Mesendoderm (in vitro differentiated cells): ENCODE measurements at regions not wholly inside any gene's neighbourhood (a gene's known extent, or its start where the extent isn't known, plus 50 kb on each side); places are given as distances from the start of the nearest gene placed in this dataset.

Experiments used
- DNase-seq: peaks from one replicate; pipeline ENCODE4 v3.0.0; 2013
- H2AK5ac ChIP-seq: 2 replicates; pipeline ENCODE4 v1.6.1; 2013; ENCODE audit warnings: low read length, inconsistent platforms
- H2BK120ac ChIP-seq: 2 replicates; pipeline ENCODE4 v1.6.1; 2013; ENCODE audit warnings: low read depth, mild to moderate bottlenecking, low read length, moderate library complexity, mixed read lengths
- H2BK15ac ChIP-seq: replicated peaks from 2 replicates; pipeline ENCODE4 v1.6.1; 2013; ENCODE audit warnings: low read depth, mild to moderate bottlenecking, moderate library complexity
- H2BK5ac ChIP-seq: 2 replicates; pipeline ENCODE4 v1.6.1; 2013; ENCODE audit warnings: low read length, inconsistent platforms
- H3K18ac ChIP-seq: 2 replicates; pipeline ENCODE4 v1.6.1; 2013; ENCODE audit warnings: mild to moderate bottlenecking, low read length, mixed read lengths
- H3K23ac ChIP-seq: one replicate; pipeline ENCODE4 v1.6.1; 2013; ENCODE audit warnings: low read length
- H3K27ac ChIP-seq: 2 replicates; pipeline ENCODE4 v1.5.1; 2013; ENCODE audit warnings: low read depth, mild to moderate bottlenecking, inconsistent platforms, low read length, moderate library complexity
- H3K27me3 ChIP-seq: 2 replicates; pipeline ENCODE4 v1.6.1; 2013; ENCODE audit warnings: low read length, control low read depth, mild to moderate bottlenecking, inconsistent platforms; ENCODE audit not compliant: insufficient read depth, poor library complexity
- H3K36me3 ChIP-seq: 2 replicates; pipeline ENCODE4 v1.6.1; 2013; ENCODE audit warnings: low read length, inconsistent platforms; ENCODE audit not compliant: control insufficient read depth, insufficient read depth
- H3K4ac ChIP-seq: one replicate; pipeline ENCODE4 v1.6.1; 2013; ENCODE audit warnings: low read depth, mild to moderate bottlenecking, low read length, moderate library complexity
- H3K4me1 ChIP-seq: 2 replicates; pipeline ENCODE4 v1.6.1; 2013; ENCODE audit warnings: low read depth, low read length, inconsistent platforms; ENCODE audit not compliant: control insufficient read depth
- H3K4me2 ChIP-seq: 2 replicates; pipeline ENCODE4 v1.6.1; 2013; ENCODE audit warnings: low read length
- H3K4me3 ChIP-seq: 2 replicates; pipeline ENCODE4 v1.5.1; 2013; ENCODE audit warnings: mild to moderate bottlenecking, low read length
- H3K56ac ChIP-seq: one replicate; pipeline ENCODE4 v1.6.1; 2013; ENCODE audit warnings: low read length
- H3K79me1 ChIP-seq: 2 replicates; pipeline ENCODE4 v1.6.1; 2013; ENCODE audit warnings: low read length, inconsistent platforms
- H3K79me2 ChIP-seq: 2 replicates; pipeline ENCODE4 v1.6.1; 2013; ENCODE audit warnings: mild to moderate bottlenecking, low read length; ENCODE audit not compliant: control insufficient read depth, insufficient read depth
- H3K9ac ChIP-seq: 2 replicates; pipeline ENCODE4 v1.6.1; 2013; ENCODE audit warnings: low read length, inconsistent platforms
- H4K5ac ChIP-seq: one replicate; pipeline ENCODE4 v1.6.1; 2013; ENCODE audit warnings: low read length
- H4K8ac ChIP-seq: one replicate; pipeline ENCODE4 v1.6.1; 2013; ENCODE audit warnings: low read depth, mild to moderate bottlenecking, control low read depth, low read length, moderate library complexity
- WGBS: extraction: QIAGEN DNeasy Blood & Tissue Kit; methylation state at CpG from one replicate; pipeline ENCODE4 v1.1.7; 2013; ENCODE audit warnings: low lambda C conversion rate, missing lambda C conversion rate; ENCODE audit not compliant: insufficient coverage; ENCODE audit errors: extremely low coverage; 5-methylcytosine and 5-hydroxymethylcytosine counted together

DNA sequence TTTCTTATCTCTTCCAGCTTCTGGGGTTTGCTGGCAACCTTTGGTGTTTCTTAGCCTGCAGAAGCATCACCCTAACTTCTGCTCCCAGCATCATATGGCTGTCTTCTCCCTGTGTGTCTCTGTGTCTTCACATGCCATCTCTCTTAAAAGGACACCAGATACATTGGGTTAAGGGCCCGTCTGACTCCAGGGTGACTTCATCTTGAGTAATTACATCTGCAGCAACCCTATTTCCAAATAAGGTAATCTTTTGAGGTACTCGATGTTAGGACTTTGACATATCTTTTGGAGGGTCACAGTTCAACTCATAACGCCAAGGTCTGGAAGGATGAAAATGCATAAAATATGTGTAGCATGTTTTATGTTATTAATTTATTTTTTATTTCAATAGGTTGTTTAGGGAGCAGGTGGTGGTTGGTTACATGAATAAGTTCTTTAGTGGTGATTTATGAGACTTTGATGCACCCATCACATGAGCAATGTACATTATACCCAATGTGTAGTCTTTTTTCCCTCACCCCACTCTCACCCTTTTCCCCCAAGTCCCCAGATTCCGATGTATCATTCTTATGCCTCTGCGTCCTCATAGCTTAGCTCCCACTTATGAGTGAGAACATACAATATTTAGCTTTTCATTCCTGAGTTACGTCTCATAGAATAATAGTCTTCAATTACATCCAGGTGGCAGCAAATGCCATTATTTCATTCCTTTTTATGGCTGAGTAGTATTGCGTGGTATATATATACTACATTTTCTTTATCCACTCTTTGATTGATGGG lies 131.1 kb downstream of the TBXT start:
- H3K4me1 ChIP-seq: peaks cover 7% of the 10 kb centered on the region
- H3K56ac ChIP-seq: no peak overlapping the region
- H2BK5ac ChIP-seq: no peak overlapping the region
- no peak overlapping the region for H2AK5ac ChIP-seq
- no peak overlapping the region for H3K27ac ChIP-seq
- no peaks in the 10 kb centered on the region for H3K36me3 ChIP-seq
- H2BK120ac ChIP-seq: no peak overlapping the region
- no peak overlapping the region for H3K23ac ChIP-seq
- H4K8ac ChIP-seq: no peak overlapping the region
- H3K79me1 ChIP-seq: no peaks in the 10 kb centered on the region
- no peak overlapping the region for H4K5ac ChIP-seq
- no peak overlapping the region for H3K4me3 ChIP-seq
- H3K27me3 ChIP-seq: no peaks in the 10 kb centered on the region
- H3K79me2 ChIP-seq: no peaks in the 10 kb centered on the region
- H3K4ac ChIP-seq: no peak overlapping the region
- no CpG with 5 or more reads among the region's 7 CpGs for WGBS
- no peak for DNase-seq
- no peak overlapping the region for H3K4me2 ChIP-seq
- no peak overlapping the region for H3K9ac ChIP-seq
- no peak overlapping the region for H2BK15ac ChIP-seq
- no peak overlapping the region for H3K18ac ChIP-seq

DNA sequence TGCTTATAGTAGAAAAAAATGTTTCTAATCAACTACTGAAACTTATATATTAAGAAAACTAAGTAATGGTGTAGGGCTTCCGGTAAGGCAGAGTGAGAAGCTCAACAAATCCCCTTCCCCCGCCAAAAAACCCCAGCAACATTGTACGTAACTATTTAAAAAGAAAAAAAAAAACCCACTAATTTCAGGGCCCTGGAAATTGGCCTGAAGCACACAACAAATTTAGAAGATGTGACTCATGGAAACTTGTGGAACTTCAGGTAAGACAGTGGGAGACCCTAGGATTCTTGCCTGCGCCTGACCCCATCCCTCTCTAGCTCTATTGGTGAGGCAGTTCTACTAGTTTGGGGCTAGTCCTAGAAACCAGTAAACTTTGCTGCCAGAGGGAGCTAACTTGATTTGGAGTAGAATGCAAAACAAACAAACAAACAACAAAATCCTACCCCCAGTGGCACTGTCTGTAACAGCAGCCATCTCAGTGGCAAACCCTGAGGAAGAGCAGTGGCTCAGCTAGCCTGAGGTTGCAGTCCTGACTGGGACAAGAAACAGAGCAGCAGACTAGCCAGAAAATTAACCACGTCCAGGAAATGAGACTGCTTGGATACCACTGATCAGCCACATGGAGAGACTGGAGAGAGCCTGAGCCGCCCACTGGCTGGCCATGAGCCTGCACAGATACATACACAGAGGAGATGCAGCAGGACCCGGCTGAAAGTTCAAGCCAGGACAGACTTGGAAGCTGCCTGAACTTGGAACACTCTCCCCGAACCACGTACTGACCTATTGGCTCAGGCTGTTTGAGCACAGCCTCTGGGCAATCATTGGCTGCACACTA lies 135.1 kb downstream of the TBXT start:
- Histone ChIP-seq H3K4ac (peak overlapping the region; percentile 78), H3K4me2 (no peak overlapping the region), H3K23ac (no peak overlapping the region), H3K36me3 (no peaks in the 10 kb centered on the region), H3K27ac (no peak overlapping the region), H2BK120ac (no peak overlapping the region), H3K9ac (no peak overlapping the region), H2BK15ac (no peak overlapping the region), H3K56ac (peak overlapping the region; percentile 54), H2BK5ac (no peak overlapping the region), H3K79me1 (no peaks in the 10 kb centered on the region), H4K5ac (no peak overlapping the region), H4K8ac (no peak overlapping the region), H3K27me3 (no peaks in the 10 kb centered on the region), H3K18ac (peak overlapping the region; percentile 29), H3K4me1 (no peaks in the 10 kb centered on the region), H3K4me3 (no peak overlapping the region), H2AK5ac (no peak overlapping the region), H3K79me2 (no peaks in the 10 kb centered on the region)
- DNase-seq: peak; percentile 85
- WGBS: no CpG with 5 or more reads among the region's 9 CpGs

DNA sequence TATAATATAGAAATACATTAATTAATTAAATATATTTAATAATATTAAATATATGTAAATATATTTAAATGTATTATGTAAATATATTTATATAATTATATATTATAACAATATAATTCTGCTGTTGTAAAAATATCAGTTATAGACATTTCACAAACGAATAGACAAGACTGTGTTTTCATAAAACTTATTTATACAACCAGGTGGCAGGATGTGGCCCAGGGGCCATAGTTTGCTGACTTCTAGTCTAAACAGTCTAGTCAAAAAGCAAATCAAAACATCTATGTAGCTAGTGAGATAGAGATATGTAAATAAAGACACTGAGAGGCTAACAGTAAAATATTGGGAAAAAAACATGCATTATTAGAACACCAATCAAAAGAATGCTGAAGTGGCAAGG lies 136.4 kb downstream of the TBXT start:
- Histone ChIP-seq H3K27ac (no peak overlapping the region), H3K4me2 (no peak overlapping the region), H3K23ac (no peak overlapping the region), H3K4ac (no peak overlapping the region), H2BK120ac (no peak overlapping the region), H3K36me3 (no peaks in the 10 kb centered on the region), H2BK15ac (no peak overlapping the region), H3K79me2 (no peaks in the 10 kb centered on the region), H3K56ac (no peak overlapping the region), H3K4me1 (no peaks in the 10 kb centered on the region), H3K4me3 (no peak overlapping the region), H3K27me3 (no peaks in the 10 kb centered on the region), H3K9ac (no peak overlapping the region), H3K18ac (no peak overlapping the region), H2BK5ac (no peak overlapping the region), H4K5ac (no peak overlapping the region), H2AK5ac (no peak overlapping the region), H4K8ac (no peak overlapping the region), H3K79me1 (no peaks in the 10 kb centered on the region)
- no CpG with 5 or more reads among the region's 1 CpG for WGBS
- no peak for DNase-seq

DNA sequence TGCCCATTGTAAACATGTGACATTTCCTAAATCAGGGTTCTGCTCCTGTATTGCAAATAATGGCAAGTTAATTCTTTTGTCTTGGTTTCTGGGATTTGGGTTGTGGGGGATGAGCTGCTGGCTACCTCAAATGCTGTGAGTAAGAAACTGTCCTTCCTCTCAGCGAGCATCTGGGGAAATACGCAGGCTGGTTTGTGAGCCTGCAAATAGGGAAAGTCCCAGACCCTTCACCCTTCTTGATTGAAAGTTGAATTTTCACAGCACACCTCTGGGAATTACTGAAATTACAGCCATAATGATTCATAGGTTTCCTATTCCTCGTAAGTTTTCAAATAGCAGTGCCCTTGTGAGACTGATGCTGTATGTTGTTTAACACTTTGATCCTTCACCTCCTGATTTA lies 138.1 kb downstream of the TBXT start:
- Histone ChIP-seq H2AK5ac (no peak overlapping the region), H3K79me2 (no peaks in the 10 kb centered on the region), H4K5ac (no peak overlapping the region), H3K79me1 (no peaks in the 10 kb centered on the region), H4K8ac (no peak overlapping the region), H3K4me2 (no peak overlapping the region), H3K27ac (no peak overlapping the region), H3K27me3 (no peaks in the 10 kb centered on the region), H3K9ac (no peak overlapping the region), H3K23ac (no peak overlapping the region), H2BK15ac (no peak overlapping the region), H2BK5ac (no peak overlapping the region), H3K4ac (no peak overlapping the region), H3K4me3 (no peak overlapping the region), H2BK120ac (no peak overlapping the region), H3K36me3 (no peaks in the 10 kb centered on the region), H3K18ac (no peak overlapping the region), H3K4me1 (no peaks in the 10 kb centered on the region), H3K56ac (no peak overlapping the region)
- no CpG with 5 or more reads among the region's 3 CpGs for whole genome bisulfite sequencing
- no peak for DNase-seq

DNA sequence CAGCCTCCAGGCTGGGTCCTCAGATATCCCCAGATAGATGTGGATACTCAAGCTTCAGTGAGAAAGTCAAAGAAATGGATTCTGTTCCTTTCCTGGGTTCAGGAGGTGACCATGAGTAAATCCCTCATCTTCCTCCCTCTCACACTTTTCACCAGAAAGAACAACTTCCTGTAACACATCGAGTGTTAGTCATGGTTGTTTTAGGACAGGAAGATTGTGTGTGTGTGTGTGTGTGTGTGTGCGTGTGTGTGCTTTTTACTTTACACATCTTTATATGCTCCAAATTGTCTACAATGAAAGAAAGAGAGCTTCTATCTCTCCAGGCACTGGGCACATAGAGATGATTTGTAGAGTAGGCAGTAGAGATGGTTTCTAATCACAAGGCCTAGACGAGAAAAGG lies 139.9 kb downstream of the TBXT start:
- no peaks in the 10 kb centered on the region for H3K4me1 ChIP-seq
- H2BK5ac ChIP-seq: no peak overlapping the region
- no peak for DNase-seq
- no peaks in the 10 kb centered on the region for H3K79me1 ChIP-seq
- H2BK15ac ChIP-seq: no peak overlapping the region
- no peak overlapping the region for H3K18ac ChIP-seq
- no peak overlapping the region for H3K23ac ChIP-seq
- H3K27ac ChIP-seq: no peak overlapping the region
- H4K5ac ChIP-seq: no peak overlapping the region
- H3K9ac ChIP-seq: no peak overlapping the region
- no peaks in the 10 kb centered on the region for H3K27me3 ChIP-seq
- H3K4me2 ChIP-seq: no peak overlapping the region
- H3K4ac ChIP-seq: no peak overlapping the region
- H3K79me2 ChIP-seq: no peaks in the 10 kb centered on the region
- H2BK120ac ChIP-seq: no peak overlapping the region
- no peaks in the 10 kb centered on the region for H3K36me3 ChIP-seq
- H3K56ac ChIP-seq: no peak overlapping the region
- no CpG with 5 or more reads among the region's 3 CpGs for WGBS
- no peak overlapping the region for H4K8ac ChIP-seq
- no peak overlapping the region for H3K4me3 ChIP-seq
- no peak overlapping the region for H2AK5ac ChIP-seq
